Frontal cortex (tissue), 3 donors: ENCODE measurements at regions not wholly inside any gene's neighbourhood (a gene's known extent, or its start where the extent isn't known, plus 50 kb on each side); places are given as distances from the start of the nearest gene placed in this dataset.
"Not testable (repeated sequence)": the region's sequence is repeated elsewhere in the genome, so short reads cannot be mapped to it uniquely, and the experiment has no call there.

Source experiments
- DNase-seq, 2 donors: peaks; one replicate each; pipeline ENCODE4 v3.0.0; 2012; ENCODE audit warnings: low spot score in 2 of 2
- FAIRE-seq: peaks from 2 replicates; lab custom pipeline; 2012; peaks lifted over from hg19 to GRCh38; lab: Jason Lieb, UNC
- donor health status: control.
- donor health status: control.
- donor health status: control.

DNA sequence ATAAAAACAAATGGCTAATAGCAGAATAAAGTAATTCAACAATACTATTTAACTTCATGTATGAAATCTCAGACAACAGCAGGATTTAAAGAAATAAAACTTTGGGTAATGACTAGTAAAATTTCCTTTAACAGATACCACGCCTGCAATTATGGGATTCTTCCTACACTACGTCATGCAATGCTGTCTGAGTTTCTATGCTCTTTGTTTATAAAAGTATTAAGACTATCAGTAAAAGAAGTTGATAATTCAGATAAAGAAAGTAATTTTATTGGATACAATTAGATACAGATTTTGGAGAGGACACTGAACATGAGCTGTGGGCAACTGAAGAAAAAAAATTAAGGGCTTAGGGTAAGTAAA is 308.4 kb upstream of the LRFN5 start:
- FAIRE-seq = no peak
- no peak for DNase-seq

GRCh38 chr14:41297576-41298327 is 308.9 kb upstream of the LRFN5 start:
- DNase-seq (no peak), FAIRE-seq (no peak)

- FAIRE-seq = peak; percentile 36
- DNase-seq = no peak
Measured at GRCh38 chr14:41295734-41296133, 310.9 kb upstream of the LRFN5 start.

DNA sequence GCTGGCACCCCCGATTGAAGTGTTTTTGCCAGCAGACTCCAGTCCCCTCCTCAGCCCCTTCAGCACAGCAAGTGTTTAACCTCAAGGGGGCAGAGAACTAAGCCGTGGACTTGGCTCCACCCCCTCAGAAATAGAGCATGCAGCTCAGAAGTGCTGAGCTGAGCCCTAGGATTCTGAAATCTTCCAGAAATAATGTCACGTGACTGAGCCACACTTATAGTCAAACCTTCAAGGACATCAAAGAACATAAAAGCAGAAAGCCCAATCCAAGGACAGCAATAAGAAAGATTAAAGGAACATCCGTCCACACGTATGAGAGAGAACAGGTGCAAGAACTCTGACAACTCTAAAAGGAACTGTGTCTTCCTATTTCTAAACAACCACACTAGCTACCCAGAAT is 317.7 kb upstream of the LRFN5 start:
- DNase-seq (no peak), FAIRE-seq (no peak)

DNA sequence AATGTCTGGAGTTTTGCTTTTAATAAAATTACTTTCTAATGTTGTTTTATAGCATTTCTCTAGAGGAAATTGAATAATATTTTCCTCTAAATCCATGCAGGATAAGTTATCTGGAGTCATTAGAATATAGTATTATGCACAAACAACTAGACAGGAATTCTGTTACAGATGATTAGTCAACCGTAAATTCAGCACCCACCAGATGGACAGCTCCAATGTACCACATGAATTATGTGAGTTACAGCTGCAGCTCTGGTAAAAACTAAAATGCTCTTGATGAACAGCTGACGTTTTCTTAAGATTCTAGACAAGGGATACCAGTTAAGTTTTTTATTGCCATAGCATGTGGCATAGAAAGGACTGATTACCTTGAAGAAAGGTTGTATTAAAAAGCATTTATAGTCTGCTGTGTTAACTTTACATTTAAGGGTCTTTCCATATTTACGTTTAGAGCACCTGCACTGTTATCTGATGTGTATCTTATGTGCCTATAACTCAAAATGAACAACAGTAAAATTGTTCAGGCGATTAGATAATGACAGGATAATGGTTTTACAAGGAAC is 321.4 kb upstream of the LRFN5 start:
- no peak for DNase-seq

GRCh38 chr14:41280745-41281144 is 325.9 kb upstream of the LRFN5 start:
- FAIRE-seq (no peak), DNase-seq (no peak)

More for the DNA sequence above, 321.4 kb upstream of the LRFN5 start:
- no peak for FAIRE-seq

- DNase-seq = no peak
- no peak for FAIRE-seq
Measured at GRCh38 chr14:41277450-41277849, 329.2 kb upstream of the LRFN5 start.

GRCh38 chr14:41257476-41257875 is 349.2 kb upstream of the LRFN5 start:
- DNase-seq = no peak
- no peak for FAIRE-seq

- no peak for FAIRE-seq
- DNase-seq = no peak
Measured at GRCh38 chr14:41235466-41235865, 371.2 kb upstream of the LRFN5 start.

- FAIRE-seq = no peak
- no peak for DNase-seq
Measured at GRCh38 chr14:41230683-41231082, 376.0 kb upstream of the LRFN5 start.

- no peak for DNase-seq
- FAIRE-seq = no peak
Measured at GRCh38 chr14:41229824-41230223, 376.9 kb upstream of the LRFN5 start.

GRCh38 chr14:41225433-41225832 is 381.2 kb upstream of the LRFN5 start:
- DNase-seq (no peak), FAIRE-seq (no peak)

DNA sequence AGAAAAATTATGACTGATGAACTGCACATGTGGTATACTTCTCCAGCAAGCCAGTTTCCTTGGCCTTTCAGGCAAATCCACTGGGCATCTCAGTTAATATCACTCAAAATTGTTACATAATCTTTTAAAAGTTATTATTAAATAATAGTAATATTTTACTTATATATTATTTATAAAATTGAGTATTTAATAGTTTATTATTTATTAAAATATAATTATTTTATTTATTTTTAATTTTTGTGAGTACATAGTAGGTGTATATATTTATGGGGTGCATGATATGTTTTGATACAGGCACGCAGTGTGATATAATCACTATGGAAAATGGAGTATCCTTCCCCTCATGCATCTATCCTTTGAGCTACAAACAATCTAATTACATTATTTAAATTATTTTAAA is 384.1 kb upstream of the LRFN5 start:
- no peak for DNase-seq
- FAIRE-seq = no peak

GRCh38 chr14:41214978-41215377 is 391.7 kb upstream of the LRFN5 start:
- not testable (repeated sequence) for FAIRE-seq, DNase-seq

DNA sequence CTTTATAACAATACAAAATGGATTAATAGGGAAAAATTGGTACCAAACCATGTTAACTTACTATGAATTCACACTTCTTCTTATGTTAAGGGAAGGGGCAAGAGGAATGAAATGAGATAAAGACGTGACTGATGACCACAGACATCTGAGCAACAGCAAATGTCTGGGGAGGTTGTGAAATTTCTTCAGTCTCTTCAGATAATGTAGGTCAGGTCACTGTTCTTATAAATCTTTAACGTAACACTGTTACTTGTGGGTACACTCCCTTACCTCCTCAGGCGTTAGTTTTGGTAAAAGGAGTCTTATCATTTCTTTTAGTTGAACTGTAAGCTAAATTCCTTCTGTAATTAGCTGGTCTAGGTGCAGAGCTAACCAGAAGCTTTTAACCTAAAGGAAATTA is 405.0 kb upstream of the LRFN5 start:
- FAIRE-seq (no peak), DNase-seq (no peak)

GRCh38 chr14:41187868-41188267 is 418.8 kb upstream of the LRFN5 start:
- FAIRE-seq (no peak), DNase-seq (no peak)

DNA sequence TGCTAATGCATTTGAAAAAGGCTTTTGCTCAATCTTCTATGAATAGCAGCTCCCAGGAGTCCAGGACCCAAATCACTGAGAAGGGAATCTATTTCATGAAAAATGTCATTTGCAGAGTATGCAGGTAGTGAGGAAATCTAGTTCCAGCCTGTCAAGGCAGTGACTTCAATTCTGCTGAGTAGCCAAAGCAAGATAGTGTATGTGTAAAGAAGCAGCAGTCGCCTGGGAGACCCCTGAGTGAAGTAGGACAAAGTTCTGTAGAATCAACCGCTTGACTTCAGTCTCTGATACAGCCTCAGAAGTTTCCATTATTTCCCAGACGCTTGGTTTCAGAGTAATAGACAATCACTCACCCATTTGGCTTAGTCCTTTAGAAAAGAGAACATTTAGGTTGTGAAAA is 435.6 kb upstream of the LRFN5 start:
- FAIRE-seq (no peak), DNase-seq (no peak)

GRCh38 chr14:41167040-41167439 is 439.6 kb upstream of the LRFN5 start:
- DNase-seq (no peak), FAIRE-seq (no peak)

DNA sequence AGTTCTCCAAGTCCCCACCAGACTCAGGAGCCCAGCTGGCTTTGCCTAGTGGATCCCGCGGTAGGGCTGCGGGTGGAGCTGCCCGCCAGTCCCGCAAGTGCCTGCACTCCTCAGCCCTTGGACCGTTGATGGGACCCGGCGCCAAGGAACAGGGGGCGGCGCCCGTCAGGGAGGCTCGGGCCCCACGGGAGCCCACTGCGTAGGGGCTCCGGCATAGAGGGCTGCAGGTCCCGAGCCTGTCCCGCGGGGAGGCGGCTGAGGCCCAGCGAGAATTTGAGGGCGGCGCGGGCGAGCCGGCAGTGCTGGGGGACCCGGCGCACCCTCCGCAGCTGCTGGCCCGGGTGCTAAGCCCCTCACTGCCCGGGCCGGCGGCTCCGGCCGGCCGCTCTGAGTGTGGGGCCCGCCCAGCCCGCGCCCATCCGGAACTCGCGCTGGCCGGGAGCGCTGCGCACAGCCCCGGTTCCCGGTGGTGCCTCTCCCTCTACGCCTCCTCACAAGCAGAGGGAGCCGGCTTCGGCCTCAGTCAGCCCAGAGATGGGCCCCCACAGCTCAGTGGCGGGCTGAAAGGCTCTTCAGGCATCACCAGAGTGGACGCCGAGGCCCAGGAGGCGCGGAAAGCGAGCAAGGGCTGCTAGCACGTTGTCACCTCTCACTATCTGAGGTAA is 452.4 kb upstream of the LRFN5 start:
- DNase-seq = no peak
- no peak for FAIRE-seq

- FAIRE-seq (no peak), DNase-seq (no peak)
Measured at GRCh38 chr14:41146391-41146790, 460.3 kb upstream of the LRFN5 start.

GRCh38 chr14:41144370-41144769 is 462.3 kb upstream of the LRFN5 start:
- DNase-seq (no peak), FAIRE-seq (no peak)
